Right cardiac atrium (tissue), 5 donors: ENCODE measurements at regions not wholly inside any gene's neighbourhood (a gene's known extent, or its start where the extent isn't known, plus 50 kb on each side); places are given as distances from the start of the nearest gene placed in this dataset.

ENCODE experiments used
- ATAC-seq, 2 donors: fragments of 200-7000 bp; cut with Tn5 transposase; one replicate each; pipeline versions ENCODE4 v1.8.0 to v1.9.1; 2020; ENCODE audit warnings: moderate library complexity in 2 of 2, mild to moderate bottlenecking in 1 of 2
- DNase-seq, 3 donors: peaks; one replicate each; pipeline ENCODE4 v3.0.0-alpha.2; 2020
- H3K27ac ChIP-seq: one replicate; pipeline ENCODE4 v1.5.1; 2013; ENCODE audit warnings: mild to moderate bottlenecking, low read length, control low read depth, moderate library complexity
- H3K27me3 ChIP-seq: one replicate; pipeline ENCODE4 v1.6.1; 2013; ENCODE audit not compliant: control insufficient read depth, insufficient read depth
- H3K4me1 ChIP-seq: one replicate; pipeline ENCODE4 v1.6.1; 2013; ENCODE audit warnings: low read length; ENCODE audit not compliant: control insufficient read depth, insufficient read depth
- H3K4me3 ChIP-seq: one replicate; pipeline ENCODE4 v1.5.1; 2013; ENCODE audit warnings: low read length, control low read depth
- H3K9me3 ChIP-seq: one replicate; pipeline ENCODE4 v1.6.1; 2013; ENCODE audit warnings: low read length; ENCODE audit not compliant: control insufficient read depth
- WGBS: extraction: QIAGEN DNeasy Blood & Tissue Kit; methylation state at CpG from one replicate; pipeline ENCODE4 v1.1.7; 2013; 5-methylcytosine and 5-hydroxymethylcytosine counted together
- intact Hi-C, 4 donors: fragments of 100-400 bp; cut with DNase I; formaldehyde crosslinking; loops; one replicate each; pipeline versions ENCODE4 v1.11.0 to v1.14.0; 2022 to 2023
- donor health status: healthy with polysubstance abuse.
- donor health status: DM: no; HTN: yes; CAD: no.
- donor health status: DM: no; HTN: no; CAD: no.
- donor health status: DM: no; HTN: yes; CAD: no; lungs with severe emphysema.
- donor health status: DM: yes; HTN: yes; CAD: no.

GRCh38 chr7:115462301-115463015, 540.6 kb downstream of the MDFIC start:
- no peaks in the 10 kb centered on the region for H3K4me1 ChIP-seq
- 93% methylated on average over 3 of the region's 3 CpGs for WGBS
- H3K27ac ChIP-seq, result no peak overlapping the region
- H3K9me3 ChIP-seq, result no peaks in the 10 kb centered on the region
- intact Hi-C loops, result no loop called here
- DNase-seq, result no peak
- H3K4me3 ChIP-seq, result no peak overlapping the region
- no peaks in the 10 kb centered on the region for H3K27me3 ChIP-seq
- no peak for ATAC-seq

- intact Hi-C loops, result no loop called here
- DNase-seq (no peak), ATAC-seq (no peak)
- WGBS, result 93% methylated on average over 3 of the region's 3 CpGs
- H3K27ac ChIP-seq, result no peak overlapping the region
- H3K4me3 ChIP-seq, result no peak overlapping the region
- H3K9me3 ChIP-seq, result no peaks in the 10 kb centered on the region
- H3K27me3 ChIP-seq, result no peaks in the 10 kb centered on the region
- H3K4me1 ChIP-seq, result no peaks in the 10 kb centered on the region
Observed at GRCh38 chr7:115449689-115450088, 527.8 kb downstream of the MDFIC start.

DNA sequence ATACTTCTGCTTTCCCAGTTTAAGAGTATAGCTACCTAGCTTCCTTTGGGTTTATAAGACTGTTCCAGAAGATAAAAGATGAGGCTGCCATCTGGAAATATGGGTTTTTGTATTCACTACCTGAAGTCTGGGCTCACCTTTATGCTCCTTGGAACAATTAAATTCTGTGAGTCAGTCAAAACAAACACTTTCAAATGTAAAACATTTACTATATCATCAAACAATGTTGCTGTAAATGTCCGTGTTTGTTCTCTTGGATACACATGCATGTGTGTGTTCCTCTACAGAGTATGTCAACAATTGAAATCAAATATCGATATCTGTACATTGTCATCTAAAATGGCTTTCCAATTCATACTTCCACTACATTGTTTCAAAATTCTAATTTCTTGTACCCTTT, 525.6 kb downstream of the MDFIC start:
- Histone ChIP-seq H3K9me3 (no peaks in the 10 kb centered on the region), H3K4me1 (no peaks in the 10 kb centered on the region), H3K4me3 (no peak overlapping the region), H3K27me3 (no peaks in the 10 kb centered on the region), H3K27ac (no peak overlapping the region)
- 93% methylated on average over 2 of the region's 2 CpGs for WGBS
- ATAC-seq (no peak), DNase-seq (no peak)
- intact Hi-C loops, result no loop called here

DNA sequence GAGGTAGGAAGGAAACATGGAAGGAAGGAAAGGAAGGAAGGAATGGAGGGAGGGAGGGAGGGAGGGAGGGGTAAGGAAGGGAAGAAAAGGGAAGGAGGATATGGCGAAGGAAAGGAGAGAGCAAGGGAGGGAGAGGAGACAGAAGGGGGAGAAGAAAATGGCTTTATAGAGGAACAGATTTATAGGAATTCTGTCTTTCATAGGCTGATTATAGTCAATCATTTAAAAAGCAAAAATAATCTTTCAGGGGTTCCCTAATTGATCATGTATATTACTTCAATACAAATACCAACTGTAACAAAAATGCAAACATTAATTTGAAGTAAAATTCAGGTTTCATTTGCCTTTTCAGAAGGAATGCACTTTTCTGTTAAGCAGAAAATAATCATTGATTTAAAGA, 519.1 kb downstream of the MDFIC start:
- no peaks in the 10 kb centered on the region for H3K9me3 ChIP-seq
- H3K27ac ChIP-seq, result no peak overlapping the region
- H3K27me3 ChIP-seq, result no peaks in the 10 kb centered on the region
- intact Hi-C loops, result no loop called here
- no peak for ATAC-seq
- WGBS, result 69% methylated on average over 1 of the region's 1 CpG
- H3K4me3 ChIP-seq, result no peak overlapping the region
- H3K4me1 ChIP-seq, result no peaks in the 10 kb centered on the region
- DNase-seq, result no peak

DNA sequence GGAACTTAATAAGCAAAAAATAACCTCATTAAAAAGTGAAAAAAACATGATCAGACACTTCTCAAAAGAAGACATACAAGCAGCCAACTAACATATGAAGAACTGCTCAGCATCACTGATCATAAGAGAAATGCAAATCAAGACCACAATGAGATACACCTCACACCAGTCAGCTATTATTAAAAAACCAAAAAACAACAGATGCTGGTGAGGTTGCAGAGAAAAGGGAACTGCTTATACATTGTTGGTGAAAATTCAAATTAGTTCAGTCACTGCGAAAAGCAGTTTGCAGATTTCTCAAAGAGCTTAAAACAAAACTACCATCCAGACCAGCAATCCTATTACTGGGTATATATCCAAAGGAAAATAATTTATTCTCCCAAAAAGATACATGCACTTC, 513.3 kb downstream of the MDFIC start:
- Histone ChIP-seq H3K9me3 (no peaks in the 10 kb centered on the region), H3K4me3 (no peak overlapping the region), H3K27me3 (no peaks in the 10 kb centered on the region), H3K4me1 (no peaks in the 10 kb centered on the region), H3K27ac (no peak overlapping the region)
- 97% methylated on average over 1 of the region's 1 CpG for WGBS
- ATAC-seq (no peak), DNase-seq (no peak)
- intact Hi-C loops, result no loop called here

DNA sequence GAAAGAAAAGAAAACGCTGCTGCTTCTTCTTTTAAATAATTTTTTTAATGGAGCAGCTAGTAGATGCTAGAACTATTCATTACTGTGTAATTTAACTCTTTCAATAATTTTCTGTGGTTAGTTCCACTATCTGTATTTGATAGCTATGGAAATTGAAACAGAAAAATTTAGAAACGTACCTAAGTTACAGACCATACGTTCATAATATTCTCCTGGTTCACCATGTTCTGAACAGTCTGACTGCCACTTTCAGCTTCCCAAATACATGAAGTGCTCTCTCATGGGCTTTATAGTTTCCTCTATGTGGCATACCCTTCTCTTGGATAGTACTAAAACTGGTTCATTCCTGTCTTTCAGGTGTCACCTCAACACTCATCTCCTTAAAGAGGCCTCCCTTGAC, 508.0 kb downstream of the MDFIC start:
- intact Hi-C loops, result no loop called here
- Histone ChIP-seq H3K9me3 (no peaks in the 10 kb centered on the region), H3K4me1 (no peaks in the 10 kb centered on the region), H3K27ac (no peak overlapping the region), H3K4me3 (no peak overlapping the region), H3K27me3 (no peaks in the 10 kb centered on the region)
- WGBS, result 88% methylated on average over 3 of the region's 3 CpGs
- ATAC-seq (no peak), DNase-seq (no peak)

GRCh38 chr7:115417662-115418061, 495.8 kb downstream of the MDFIC start:
- H3K4me1 ChIP-seq, result no peaks in the 10 kb centered on the region
- no peak overlapping the region for H3K4me3 ChIP-seq
- intact Hi-C loops, result no loop called here
- no peak for ATAC-seq
- WGBS, result 54% methylated on average over 4 of the region's 4 CpGs
- no peak overlapping the region for H3K27ac ChIP-seq
- H3K27me3 ChIP-seq, result no peaks in the 10 kb centered on the region
- H3K9me3 ChIP-seq, result no peaks in the 10 kb centered on the region
- DNase-seq, result no peak

- Histone ChIP-seq H3K27ac (no peak overlapping the region), H3K4me1 (no peaks in the 10 kb centered on the region), H3K9me3 (no peaks in the 10 kb centered on the region), H3K4me3 (no peak overlapping the region), H3K27me3 (no peaks in the 10 kb centered on the region)
- no peak for ATAC-seq
- intact Hi-C loops, result no loop called here
- 94% methylated on average over 3 of the region's 3 CpGs for WGBS
- no peak for DNase-seq
Observed at GRCh38 chr7:115410972-115411686, 489.2 kb downstream of the MDFIC start.

DNA sequence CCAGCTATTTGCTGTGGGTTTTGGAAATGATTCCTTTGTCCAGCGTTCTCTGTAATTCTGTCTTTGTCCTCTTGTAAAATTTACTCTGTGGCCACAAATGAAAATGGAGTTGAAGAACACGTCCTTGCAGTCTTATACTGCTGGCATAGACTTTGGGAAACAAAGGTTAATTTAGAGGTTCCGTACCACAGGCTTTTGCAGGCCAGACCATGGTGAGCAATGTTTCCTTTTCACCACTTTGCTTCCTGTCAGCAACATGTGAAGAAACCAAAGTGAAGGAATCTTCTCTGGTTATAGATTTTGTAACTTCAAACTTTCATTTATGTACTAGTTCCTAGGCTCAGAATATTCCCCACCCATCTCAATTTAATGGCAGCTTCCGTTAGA, 488.5 kb downstream of the MDFIC start:
- Histone ChIP-seq H3K4me3 (no peak overlapping the region), H3K27me3 (no peaks in the 10 kb centered on the region), H3K9me3 (no peaks in the 10 kb centered on the region), H3K4me1 (no peaks in the 10 kb centered on the region), H3K27ac (no peak overlapping the region)
- intact Hi-C loops, result no loop called here
- no peak for DNase-seq
- no peak for ATAC-seq
- 75% methylated on average over 4 of the region's 4 CpGs for WGBS

DNA sequence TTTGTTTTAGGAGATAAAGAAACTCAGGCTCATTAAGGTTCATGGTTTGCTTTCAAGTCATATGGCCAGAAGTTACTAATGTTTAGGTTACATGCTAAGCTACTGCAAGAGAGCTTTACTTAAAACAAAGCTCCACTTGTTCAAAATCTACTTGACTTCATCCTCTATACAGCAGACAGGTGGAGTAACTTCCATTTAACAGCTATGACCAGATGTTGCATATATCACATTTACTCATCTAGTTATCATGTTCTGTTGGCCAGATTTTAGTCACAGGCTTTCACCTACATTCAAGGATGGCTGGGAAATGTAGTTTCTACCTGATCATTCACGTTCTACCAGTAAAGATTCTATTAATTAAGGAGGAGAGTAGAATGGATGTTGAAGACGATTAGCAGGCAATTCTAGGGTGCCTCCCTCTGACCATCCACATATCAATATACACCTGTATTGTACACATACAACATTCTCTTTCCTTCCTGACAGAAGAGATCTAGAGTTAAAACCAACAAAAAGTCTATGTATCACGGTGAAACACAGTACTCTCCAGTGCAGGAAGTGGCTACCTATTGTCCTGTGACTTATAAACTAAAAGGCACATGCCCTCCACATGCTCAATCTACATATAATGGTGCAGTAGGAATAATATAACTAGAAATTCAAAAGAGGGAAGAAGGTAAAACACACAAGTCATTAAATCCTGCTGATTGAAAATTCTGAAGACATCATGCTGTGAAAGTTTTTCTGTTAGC, 488.0 kb downstream of the MDFIC start:
- WGBS, result 76% methylated on average over 3 of the region's 3 CpGs
- H3K27me3 ChIP-seq, result no peaks in the 10 kb centered on the region
- no peak for ATAC-seq
- intact Hi-C loops, result no loop called here
- no peaks in the 10 kb centered on the region for H3K9me3 ChIP-seq
- no peaks in the 10 kb centered on the region for H3K4me1 ChIP-seq
- H3K4me3 ChIP-seq, result no peak overlapping the region
- H3K27ac ChIP-seq, result no peak overlapping the region
- no peak for DNase-seq

GRCh38 chr7:115406219-115406618, 484.3 kb downstream of the MDFIC start:
- ATAC-seq (no peak), DNase-seq (no peak)
- Histone ChIP-seq H3K4me3 (no peak overlapping the region), H3K4me1 (no peaks in the 10 kb centered on the region), H3K9me3 (no peaks in the 10 kb centered on the region), H3K27me3 (no peaks in the 10 kb centered on the region), H3K27ac (no peak overlapping the region)
- intact Hi-C loops, result no loop called here
